HG03439 (cell line): ENCODE measurements at regions not wholly inside any gene's neighbourhood (a gene's known extent, or its start where the extent isn't known, plus 50 kb on each side); places are given as distances from the start of the nearest gene placed in this dataset.

Experiments
- ATAC-seq: cut with Tn5 transposase; IDR thresholded peaks from one replicate; pipeline ENCODE4 v1.9.1; 2021; ENCODE audit warnings: mild to moderate bottlenecking, moderate library complexity; ENCODE audit not compliant: unreplicated experiment

DNA sequence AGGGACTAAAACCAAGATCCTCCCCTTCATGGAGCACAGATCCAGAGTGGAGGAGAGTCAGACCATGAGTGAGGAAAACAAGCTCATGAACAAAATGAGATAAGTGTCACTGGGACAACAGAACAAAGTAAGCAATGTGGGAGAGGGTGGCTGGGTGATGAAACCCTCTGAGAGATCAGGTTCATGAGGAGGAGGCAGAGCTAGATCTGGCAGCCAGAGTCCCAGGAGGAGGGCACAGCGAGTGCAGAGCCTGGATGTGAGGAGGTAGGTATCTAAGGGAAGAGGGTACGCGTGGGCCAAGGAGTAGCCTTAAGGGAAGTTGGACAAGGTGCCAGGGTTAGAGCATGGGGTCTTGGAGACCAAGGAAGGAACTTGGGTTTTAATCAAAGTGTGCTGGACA lies 1311.9 kb downstream of the UQCRFS1 start:
- no peak for ATAC-seq

DNA sequence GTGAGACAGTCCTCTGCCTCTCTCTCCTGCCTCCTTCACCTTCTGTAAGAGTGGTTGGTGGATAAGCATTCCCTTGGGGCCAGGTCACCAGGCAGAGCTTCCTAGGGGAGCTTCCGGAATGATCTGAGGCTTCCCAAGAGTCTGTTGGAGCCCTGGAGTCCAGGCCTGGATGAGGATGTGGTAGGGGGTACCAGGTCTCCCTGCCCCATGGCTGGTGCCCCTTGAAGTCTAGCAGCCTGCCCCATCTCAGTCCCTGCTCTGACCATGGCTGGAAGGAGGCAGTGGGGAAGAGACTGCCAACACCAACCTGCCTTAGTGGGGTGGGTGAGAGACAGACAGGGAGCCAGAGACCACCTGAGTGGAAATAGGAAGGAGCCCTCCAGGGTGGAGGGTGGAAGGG lies 1316.9 kb downstream of the UQCRFS1 start:
- no peak for ATAC-seq

GRCh38 chr19:27894906-27895754 lies 1317.8 kb downstream of the UQCRFS1 start:
- ATAC-seq = no peak

GRCh38 chr19:27892500-27892899 lies 1320.5 kb downstream of the UQCRFS1 start:
- ATAC-seq = no peak

DNA sequence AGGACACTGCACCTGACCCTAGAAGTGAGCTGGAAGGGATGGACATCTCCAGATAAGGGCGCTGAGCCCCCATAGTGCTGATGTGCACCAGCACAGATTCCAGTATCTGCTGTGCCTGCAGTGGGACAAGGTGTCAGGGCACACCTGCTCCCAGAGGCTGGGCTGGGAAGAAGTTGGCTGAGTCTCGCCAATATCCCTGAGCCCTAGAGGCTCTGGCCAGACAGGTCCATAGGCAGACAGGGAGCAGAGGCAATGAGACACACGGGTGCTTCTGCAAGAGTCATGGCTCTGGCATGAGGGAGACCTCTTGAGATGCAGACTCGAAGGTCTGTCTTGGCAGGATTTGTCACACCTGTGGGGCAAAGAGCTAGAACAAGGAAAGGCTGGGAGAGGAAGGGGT lies 1321.5 kb downstream of the UQCRFS1 start:
- no peak for ATAC-seq

DNA sequence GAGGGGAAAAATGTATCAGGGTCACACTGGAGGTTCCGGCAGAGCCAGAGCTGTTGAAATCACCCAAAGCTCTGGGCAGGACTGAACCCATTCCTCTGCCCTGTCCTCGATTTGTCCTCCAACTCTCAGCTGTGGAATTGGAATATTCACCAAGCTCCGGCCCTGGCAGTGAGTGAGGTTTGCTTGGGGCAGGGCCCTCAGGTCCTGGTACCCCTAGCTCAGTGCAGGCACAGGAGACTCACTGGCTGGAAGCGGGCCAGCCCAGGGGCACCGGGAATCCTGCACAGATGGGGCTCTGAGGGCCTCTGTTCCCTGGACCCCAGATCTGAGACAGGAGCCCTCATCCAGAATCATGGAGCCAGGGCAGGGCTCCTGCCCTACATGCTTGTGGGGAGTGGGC lies 1322.3 kb downstream of the UQCRFS1 start:
- no peak for ATAC-seq

DNA sequence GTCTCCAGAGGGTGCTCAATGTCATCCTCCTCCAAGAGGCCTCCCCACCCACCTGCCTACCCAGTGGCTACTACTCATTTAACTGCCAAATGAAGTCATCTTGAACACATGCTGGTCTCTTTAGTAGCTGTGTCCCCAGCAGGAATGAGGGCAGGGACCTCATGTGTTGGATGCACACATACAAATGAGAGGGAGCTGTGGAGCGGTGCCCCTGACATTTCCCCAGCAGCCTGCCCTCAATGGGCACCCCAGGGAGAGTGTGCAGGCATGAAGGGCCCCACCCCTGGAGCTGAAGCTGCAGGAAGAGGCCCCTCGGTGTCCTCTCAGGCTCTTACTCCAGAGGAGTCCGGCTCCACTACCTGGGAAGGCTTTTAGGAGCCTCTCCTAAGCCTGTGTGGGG lies 1322.7 kb downstream of the UQCRFS1 start:
- ATAC-seq = no peak

- no peak for ATAC-seq
These were observed 1323.8 kb downstream of the UQCRFS1 start for GRCh38 chr19:27889156-27889555.

DNA sequence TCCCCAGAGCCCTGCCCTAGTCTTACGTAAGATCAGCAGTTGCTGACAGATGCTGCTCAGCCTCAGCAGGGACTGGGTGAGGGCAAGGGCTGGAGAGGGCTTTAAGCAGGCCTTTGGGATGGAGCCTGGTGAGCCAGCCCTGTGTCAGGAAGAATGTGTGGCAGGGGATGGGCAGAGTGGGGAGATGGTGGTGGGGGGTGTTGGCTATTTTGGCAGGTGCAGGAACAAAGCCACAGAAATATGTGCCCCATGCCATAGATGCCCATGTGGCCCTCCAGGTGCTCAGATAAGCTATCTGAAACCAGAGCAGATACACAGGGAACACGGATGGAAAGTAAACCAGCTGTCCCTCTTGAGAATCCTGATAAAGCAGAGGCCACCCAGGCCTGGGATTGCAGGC lies 1325.0 kb downstream of the UQCRFS1 start:
- no peak for ATAC-seq

DNA sequence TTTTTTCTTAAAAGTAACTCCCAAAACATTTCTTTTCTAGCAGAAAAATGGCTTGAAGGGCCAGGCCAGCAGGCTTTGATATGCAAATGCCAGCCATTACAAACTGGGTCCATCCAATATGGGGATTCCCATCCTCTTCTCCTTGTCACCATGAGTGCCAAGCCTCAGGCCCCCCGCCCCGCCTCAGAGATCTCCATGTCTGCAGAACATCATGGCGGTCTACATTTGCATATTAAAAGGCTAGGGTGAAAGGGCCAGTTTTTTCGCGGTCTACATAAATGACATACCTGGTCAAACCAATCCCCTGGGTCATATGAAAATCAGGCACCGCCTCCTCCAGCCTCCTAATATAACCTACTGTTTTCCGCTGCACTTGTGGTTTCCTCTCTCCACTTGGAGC lies 1327.6 kb downstream of the UQCRFS1 start:
- no peak for ATAC-seq

GRCh38 chr19:27884376-27884775 lies 1328.6 kb downstream of the UQCRFS1 start:
- ATAC-seq = no peak

DNA sequence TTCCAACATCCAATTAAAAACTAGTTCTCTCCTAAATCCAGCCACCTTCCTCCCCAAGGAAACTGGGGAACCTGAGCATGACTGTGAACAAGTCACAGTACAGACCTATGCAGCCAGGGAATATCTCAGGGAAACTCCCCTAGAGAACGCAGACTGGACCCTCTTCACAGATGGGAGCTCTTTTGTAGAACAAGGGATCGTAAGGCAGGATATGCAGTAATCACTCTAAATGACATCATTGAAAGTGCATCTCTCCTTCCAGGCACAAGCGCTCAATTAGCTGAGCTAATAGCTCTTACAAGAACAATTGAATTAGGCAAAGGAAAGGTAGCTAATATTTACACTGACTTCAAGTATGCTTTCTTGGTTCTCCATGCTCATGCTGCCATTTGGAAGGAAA lies 1331.7 kb downstream of the UQCRFS1 start:
- ATAC-seq = no peak

DNA sequence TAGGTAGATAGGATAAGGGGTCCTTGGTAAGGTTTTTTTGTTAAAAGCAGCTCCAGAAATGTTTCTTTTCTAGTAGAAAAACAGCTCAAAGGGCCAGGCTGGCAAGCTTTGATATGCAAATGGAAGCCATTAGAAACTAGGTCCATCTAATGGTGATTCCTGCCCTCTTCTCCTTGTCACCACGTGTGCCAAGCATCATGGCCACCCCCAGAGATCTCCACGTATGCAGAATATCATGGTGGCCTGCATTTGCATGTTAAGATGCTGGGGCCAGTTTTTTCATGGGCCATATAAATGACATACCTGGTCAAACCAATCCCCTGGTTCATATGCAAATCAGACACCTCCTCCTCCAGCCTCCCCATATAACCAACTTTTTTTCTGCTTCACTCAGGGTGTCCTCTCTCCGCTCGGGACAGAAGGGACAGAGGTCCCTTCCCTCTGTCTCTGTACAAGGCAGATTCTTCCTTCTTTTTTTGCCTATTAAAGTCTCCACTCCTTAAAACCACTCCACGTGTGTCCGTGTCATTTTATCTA lies 1335.9 kb downstream of the UQCRFS1 start:
- ATAC-seq = no peak

DNA sequence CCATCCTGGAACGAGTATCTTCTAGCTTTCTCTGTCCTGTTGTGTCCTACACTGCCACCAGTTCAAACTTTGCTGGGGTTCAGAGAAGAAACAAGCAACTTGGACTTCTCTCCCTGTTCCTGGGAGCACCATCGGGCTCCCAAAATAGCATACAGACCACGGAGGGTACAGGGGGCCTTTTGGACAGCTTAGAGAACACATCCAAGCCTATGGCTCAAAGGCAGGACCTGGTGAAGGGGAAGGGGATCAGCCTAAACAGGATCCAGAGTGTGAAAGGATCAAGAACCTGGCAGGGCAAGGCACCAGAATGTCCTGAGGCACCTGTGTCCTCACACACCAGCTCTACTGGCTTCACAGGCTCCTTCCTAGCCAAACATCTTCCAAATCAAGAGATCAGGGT lies 1336.5 kb downstream of the UQCRFS1 start:
- no peak for ATAC-seq

GRCh38 chr19:27872370-27872769 lies 1340.6 kb downstream of the UQCRFS1 start:
- no peak for ATAC-seq

DNA sequence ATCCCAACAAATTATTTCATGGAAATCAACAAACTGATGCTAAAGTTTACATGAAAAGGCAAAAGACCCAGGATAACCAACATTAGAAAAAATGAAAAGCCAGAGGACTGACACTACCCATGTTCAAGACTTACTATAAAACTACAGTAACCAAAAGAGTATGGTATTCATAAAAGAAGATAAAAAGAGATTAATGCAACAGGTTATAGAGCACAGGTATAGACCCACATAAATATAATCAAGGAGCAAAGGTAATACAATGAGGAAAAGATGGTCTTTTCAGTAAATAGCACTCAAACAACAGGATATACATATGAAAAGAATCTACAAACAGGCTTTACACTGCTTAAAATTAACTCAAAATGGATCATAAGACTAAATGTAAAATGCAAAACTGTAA lies 1342.7 kb downstream of the UQCRFS1 start:
- no peak for ATAC-seq

- ATAC-seq = no peak
These were observed 1344.9 kb downstream of the UQCRFS1 start for GRCh38 chr19:27868007-27868406.

DNA sequence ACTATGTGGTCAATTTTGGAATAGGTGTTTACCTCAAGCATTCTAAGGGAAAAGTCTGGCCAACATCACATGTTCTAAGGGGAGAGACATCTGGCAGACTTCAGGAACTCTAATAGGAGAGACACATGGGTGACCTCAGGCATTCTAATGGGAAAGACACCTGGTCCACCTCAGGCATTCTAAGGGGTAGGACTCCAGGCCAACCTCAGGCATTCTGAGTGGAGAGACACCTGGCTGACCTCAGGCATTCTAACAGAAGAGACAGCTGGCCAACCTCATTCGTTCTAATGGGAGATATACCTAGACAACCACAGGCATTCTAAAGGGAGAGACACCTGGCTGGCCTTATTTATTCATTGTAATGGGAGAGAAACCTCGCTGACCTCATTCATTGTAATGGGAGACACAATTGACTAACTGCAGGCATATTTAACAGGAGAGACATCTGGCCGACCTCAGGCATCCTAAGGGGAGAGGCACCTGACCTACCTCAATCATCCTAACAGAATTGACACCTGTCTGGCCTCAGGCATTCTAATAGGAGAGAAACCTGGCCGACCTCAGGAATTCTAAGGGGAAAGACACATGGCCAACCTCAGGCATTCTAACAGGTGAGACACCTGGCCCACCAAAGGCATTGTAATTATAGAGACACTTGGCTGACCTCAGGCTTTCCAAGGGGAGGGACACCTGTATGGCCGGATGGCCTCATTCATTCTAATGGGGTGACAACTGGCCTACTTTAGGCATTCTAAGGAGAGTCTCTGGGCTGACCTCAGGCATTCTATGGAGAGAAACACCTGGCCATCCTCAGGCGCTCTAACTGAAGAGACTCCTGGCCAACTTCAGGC lies 1346.8 kb downstream of the UQCRFS1 start:
- no peak for ATAC-seq

DNA sequence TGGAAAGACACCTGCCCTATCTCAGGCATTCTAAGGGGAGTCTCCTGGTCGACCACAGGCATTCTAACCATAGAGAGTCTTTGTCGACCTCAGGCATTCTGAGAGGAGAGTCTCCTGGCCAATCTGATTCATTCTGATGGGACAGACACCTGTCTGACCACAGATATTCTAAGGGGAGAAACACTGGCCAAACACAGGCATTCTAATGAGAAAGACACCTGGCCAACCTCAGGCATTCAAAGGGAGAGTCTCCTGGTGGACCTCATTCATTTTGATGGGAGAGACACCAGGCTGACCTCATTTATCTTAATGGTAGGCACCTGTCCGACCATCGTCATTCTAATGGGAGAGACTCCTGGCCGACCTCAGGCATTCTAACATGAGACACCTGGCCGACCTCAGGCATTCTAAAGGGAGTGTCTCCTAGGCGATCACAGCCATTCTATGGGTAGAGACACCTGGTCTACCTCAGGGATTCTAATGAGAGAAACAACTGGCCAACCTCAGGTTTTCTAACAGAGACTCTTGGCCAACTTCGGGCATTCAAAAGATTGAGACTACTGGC lies 1351.5 kb downstream of the UQCRFS1 start:
- no peak for ATAC-seq

DNA sequence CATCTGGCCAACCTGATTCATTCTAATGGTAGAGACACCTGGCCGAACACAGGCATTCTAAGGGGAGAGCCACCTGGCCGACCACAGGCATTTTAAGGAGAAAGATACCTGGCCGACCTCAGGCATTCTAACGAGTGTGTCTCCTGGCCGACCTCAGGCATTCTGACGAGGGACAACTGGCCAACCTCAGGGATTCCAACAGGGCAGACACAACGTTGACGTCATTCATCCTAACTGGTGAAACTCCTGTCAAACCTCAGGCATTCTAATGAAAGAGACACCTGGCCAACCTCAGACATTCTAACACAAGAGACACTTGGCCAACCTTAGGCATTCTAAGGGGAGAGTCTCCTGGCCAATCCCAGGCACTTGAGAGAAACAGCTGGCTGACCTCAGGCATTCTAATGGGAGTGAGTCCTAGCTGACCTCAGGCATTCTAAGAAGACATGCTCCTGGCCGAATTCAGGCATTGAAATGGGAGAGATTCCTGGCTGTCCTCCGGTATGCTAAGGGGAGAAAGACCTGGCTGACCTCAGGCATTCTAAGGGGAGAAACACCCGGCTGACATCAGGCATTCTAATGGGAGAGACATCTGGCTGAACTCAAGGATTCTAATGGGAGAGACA lies 1352.5 kb downstream of the UQCRFS1 start:
- no peak for ATAC-seq

GRCh38 chr19:27859689-27860088 lies 1353.3 kb downstream of the UQCRFS1 start:
- ATAC-seq = no peak
